H9 (cell line): ENCODE measurements at regions not wholly inside any gene's neighbourhood (a gene's known extent, or its start where the extent isn't known, plus 50 kb on each side); places are given as distances from the start of the nearest gene placed in this dataset.

Source experiments
- DNase-seq: peaks from one replicate; pipeline ENCODE4 v3.0.0-alpha.2; 2017
- H2AFZ ChIP-seq: one replicate; pipeline ENCODE4 v1.6.1; 2013; ENCODE audit warnings: mild to moderate bottlenecking, low read length, control low read depth, moderate library complexity
- H2AK5ac ChIP-seq: 2 replicates; pipeline ENCODE4 v1.6.1; 2013; ENCODE audit warnings: low read length, control low read depth, mixed read lengths; ENCODE audit not compliant: insufficient read length
- H2BK120ac ChIP-seq: one replicate; pipeline ENCODE4 v1.6.1; 2013; ENCODE audit warnings: low read depth, mild to moderate bottlenecking, low read length, control low read depth, inconsistent platforms; ENCODE audit not compliant: poor library complexity, severe bottlenecking
- H2BK12ac ChIP-seq: 2 replicates; pipeline ENCODE4 v1.6.1; 2013; ENCODE audit warnings: low read length, control low read depth, mixed read lengths, low read depth; ENCODE audit not compliant: insufficient read length
- H2BK15ac ChIP-seq: 2 replicates; pipeline ENCODE4 v1.6.1; 2013; ENCODE audit warnings: low read depth, low read length, control low read depth
- H2BK20ac ChIP-seq: one replicate; pipeline ENCODE4 v1.6.1; 2013; ENCODE audit warnings: low read depth, mild to moderate bottlenecking, low read length, control low read depth, inconsistent platforms; ENCODE audit not compliant: poor library complexity, severe bottlenecking
- H2BK5ac ChIP-seq: 2 replicates; pipeline ENCODE4 v1.6.1; 2013; ENCODE audit warnings: low read length, control low read depth, mixed read lengths; ENCODE audit not compliant: insufficient read length
- H3K14ac ChIP-seq: 2 replicates; pipeline ENCODE4 v1.6.1; 2013; ENCODE audit warnings: low read length, control low read depth; ENCODE audit not compliant: insufficient read depth
- H3K18ac ChIP-seq: 2 replicates; pipeline ENCODE4 v1.6.1; 2013; ENCODE audit warnings: low read depth, mild to moderate bottlenecking, mixed read lengths, low read length, control low read depth; ENCODE audit not compliant: insufficient read length
- H3K23ac ChIP-seq: 2 replicates; pipeline ENCODE4 v1.6.1; 2013; ENCODE audit warnings: low read length, control low read depth, mixed read lengths, low read depth; ENCODE audit not compliant: insufficient read length
- H3K23me2 ChIP-seq: 2 replicates; pipeline ENCODE4 v1.6.1; 2013; ENCODE audit warnings: low read depth, mild to moderate bottlenecking, mixed read lengths, low read length, control low read depth; ENCODE audit not compliant: insufficient read length, poor library complexity, severe bottlenecking
- H3K27ac ChIP-seq: 2 replicates; pipeline ENCODE4 v1.5.1; 2013; ENCODE audit warnings: low read length, control low read depth, mixed read lengths, low read depth; ENCODE audit not compliant: insufficient read length
- H3K27me3 ChIP-seq: 2 replicates; pipeline ENCODE4 v1.6.1; 2013; ENCODE audit warnings: low read length, control low read depth, inconsistent platforms; ENCODE audit not compliant: insufficient read depth
- H3K4ac ChIP-seq: 2 replicates; pipeline ENCODE4 v1.6.1; 2013; ENCODE audit warnings: low read depth, mild to moderate bottlenecking, control low read depth, inconsistent platforms, low read length, moderate library complexity
- H3K4me1 ChIP-seq: 2 replicates; pipeline ENCODE4 v1.6.1; 2013; ENCODE audit warnings: low read length, control low read depth, inconsistent platforms; ENCODE audit not compliant: insufficient read depth
- H3K4me2 ChIP-seq: 2 replicates; pipeline ENCODE4 v1.6.1; 2013; ENCODE audit warnings: low read length, control low read depth, mixed read lengths; ENCODE audit not compliant: insufficient read length, insufficient read depth
- H3K56ac ChIP-seq: 2 replicates; pipeline ENCODE4 v1.6.1; 2013; ENCODE audit warnings: low read depth, mild to moderate bottlenecking, mixed read lengths, low read length, control low read depth; ENCODE audit not compliant: insufficient read length
- H3K79me1 ChIP-seq: 2 replicates; pipeline ENCODE4 v1.6.1; 2013; ENCODE audit warnings: low read depth, mild to moderate bottlenecking, moderate library complexity, low read length, control low read depth, inconsistent platforms; ENCODE audit not compliant: insufficient read depth, poor library complexity, severe bottlenecking
- H3K79me2 ChIP-seq: 2 replicates; pipeline ENCODE4 v1.6.1; 2013; ENCODE audit warnings: low read length, control low read depth, inconsistent platforms; ENCODE audit not compliant: insufficient read depth
- H3K9ac ChIP-seq: 2 replicates; pipeline ENCODE4 v1.6.1; 2013; ENCODE audit warnings: low read length, control low read depth, mixed read lengths; ENCODE audit not compliant: insufficient read length; ENCODE audit errors: extremely low read depth
- H3K9me3 ChIP-seq: one replicate; pipeline ENCODE4 v1.6.1; 2013; ENCODE audit warnings: low read depth, low read length, inconsistent platforms; ENCODE audit not compliant: control insufficient read depth
- H3T11ph ChIP-seq: one replicate; pipeline ENCODE4 v1.6.1; 2013; ENCODE audit warnings: mild to moderate bottlenecking, low read length, control low read depth, inconsistent platforms
- H4K20me1 ChIP-seq: one replicate; pipeline ENCODE4 v1.6.1; 2013; ENCODE audit not compliant: control insufficient read depth, insufficient read length, insufficient read depth
- H4K5ac ChIP-seq: 2 replicates; pipeline ENCODE4 v1.6.1; 2013; ENCODE audit warnings: low read depth, mild to moderate bottlenecking, mixed read lengths, low read length, control low read depth; ENCODE audit not compliant: insufficient read length
- H4K8ac ChIP-seq: replicated peaks from 2 replicates; pipeline ENCODE4 v1.6.1; 2013; ENCODE audit warnings: low read length, control low read depth, mixed read lengths, low read depth; ENCODE audit not compliant: insufficient read length
- H4K91ac ChIP-seq: 2 replicates; pipeline ENCODE4 v1.6.1; 2013; ENCODE audit warnings: low read depth, mild to moderate bottlenecking, moderate library complexity, mixed read lengths, low read length, control low read depth; ENCODE audit not compliant: insufficient read length
- H3K27ac Mint-ChIP-seq, 3 experiments: 2 replicates in 2 of 3; 3 replicates in 1 of 3; pipeline ENCODE4 v1.8.0; 2020 to 2021; ENCODE audit warnings: mixed read lengths in 3 of 3, mild to moderate bottlenecking in 1 of 3, moderate library complexity in 1 of 3
- H3K27me3 Mint-ChIP-seq: 2 replicates; pipeline ENCODE4 v1.8.0; 2021; ENCODE audit warnings: low read depth, mild to moderate bottlenecking, moderate library complexity, mixed read lengths
- H3K36me3 Mint-ChIP-seq, 3 experiments: 2 replicates in 2 of 3; 3 replicates in 1 of 3; pipeline ENCODE4 v1.8.0; 2020 to 2021; ENCODE audit warnings: low read depth in 3 of 3, mixed read lengths in 3 of 3; ENCODE audit not compliant: insufficient read depth in 1 of 3
- H3K4me1 Mint-ChIP-seq, 2 experiments: 2 replicates each; pipeline ENCODE4 v1.8.0; 2020; ENCODE audit warnings: mixed read lengths in 2 of 2
- H3K4me3 Mint-ChIP-seq, 2 experiments: 2 replicates in 1 of 2; 3 replicates in 1 of 2; pipeline ENCODE4 v1.8.0; 2020 to 2021; ENCODE audit warnings: mild to moderate bottlenecking in 2 of 2, mixed read lengths in 2 of 2, moderate library complexity in 1 of 2
- H3K9me3 Mint-ChIP-seq, 2 experiments: 2 replicates in 1 of 2; 3 replicates in 1 of 2; pipeline ENCODE4 v1.8.0; 2020; ENCODE audit warnings: mild to moderate bottlenecking in 2 of 2, mixed read lengths in 2 of 2, moderate library complexity in 1 of 2
- WGBS: extraction: QIAGEN DNeasy Blood & Tissue Kit; methylation state at CpG from one replicate; pipeline ENCODE4 v1.1.7; 2013; ENCODE audit warnings: missing lambda C conversion rate, low lambda C conversion rate, mixed read lengths; ENCODE audit not compliant: insufficient read length; ENCODE audit errors: extremely low coverage; 5-methylcytosine and 5-hydroxymethylcytosine counted together
- TF ChIP-seq, protein P1 (sequence below): fragments of 200-600 bp; sonication (generic); conservative IDR thresholded peaks from 3 replicates; pipeline ENCODE4 v1.8.0; 2021; ENCODE audit warnings: antibody characterized with exemption, mild to moderate bottlenecking

DNA sequence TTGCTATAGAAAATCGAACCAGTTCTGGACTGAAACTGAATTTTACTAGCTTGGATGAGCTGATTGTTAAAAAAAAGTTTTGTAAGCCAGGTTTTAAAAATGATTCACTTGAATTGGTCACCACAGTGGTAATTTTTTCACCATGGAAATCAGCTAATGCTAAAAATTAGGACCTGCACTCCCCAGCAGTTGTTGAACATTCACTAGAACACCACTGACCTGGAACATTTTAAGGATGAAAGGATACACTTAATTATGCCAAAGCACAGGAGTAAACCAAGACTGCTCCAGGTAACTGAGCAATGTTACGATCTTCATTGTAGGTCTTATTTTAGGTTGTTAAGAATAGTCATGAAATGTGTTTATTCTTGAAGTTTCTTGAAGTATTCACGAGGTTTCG, 1342.6 kb upstream of the SPRY2 start:
- H3K27ac Mint-ChIP-seq: no peak overlapping the region
- WGBS: 100% methylated on average over 2 of the region's 4 CpGs
- no peaks in the 10 kb centered on the region for H3K27me3 ChIP-seq

More for the DNA sequence above, 1342.6 kb upstream of the SPRY2 start:
- H3K36me3 Mint-ChIP-seq: peaks cover 0 to 1% (median 0%) of the 10 kb centered on the region in 3 experiments; a peak in 1 of 7 replicates
- Histone ChIP-seq H2BK15ac (no peak overlapping the region), H3K23me2 (no peaks in the 10 kb centered on the region), H3K79me2 (no peaks in the 10 kb centered on the region), H4K8ac (no peak overlapping the region), H3K14ac (no peak overlapping the region), H2BK5ac (no peak overlapping the region), H4K5ac (no peak overlapping the region), H3T11ph (no peak overlapping the region), H3K79me1 (no peaks in the 10 kb centered on the region), H3K4ac (no peak overlapping the region), H3K56ac (no peak overlapping the region), H2BK12ac (no peak overlapping the region), H3K4me1 (no peaks in the 10 kb centered on the region; the same call in 1 of the 2 replicates), H4K20me1 (no peaks in the 10 kb centered on the region), H3K9me3 (no peaks in the 10 kb centered on the region), H3K18ac (no peak overlapping the region), H3K23ac (no peak overlapping the region), H2BK120ac (no peak overlapping the region), H3K9ac (no peak overlapping the region), H4K91ac (no peak overlapping the region), H2AK5ac (no peak overlapping the region), H3K4me2 (no peak overlapping the region), H2AFZ (no peak overlapping the region), H3K27ac (no peak overlapping the region), H2BK20ac (no peak overlapping the region)
- H3K9me3 Mint-ChIP-seq: no peaks in the 10 kb centered on the region; a peak in 1 of 5 replicates
- TF ChIP-seq, protein P1, sequence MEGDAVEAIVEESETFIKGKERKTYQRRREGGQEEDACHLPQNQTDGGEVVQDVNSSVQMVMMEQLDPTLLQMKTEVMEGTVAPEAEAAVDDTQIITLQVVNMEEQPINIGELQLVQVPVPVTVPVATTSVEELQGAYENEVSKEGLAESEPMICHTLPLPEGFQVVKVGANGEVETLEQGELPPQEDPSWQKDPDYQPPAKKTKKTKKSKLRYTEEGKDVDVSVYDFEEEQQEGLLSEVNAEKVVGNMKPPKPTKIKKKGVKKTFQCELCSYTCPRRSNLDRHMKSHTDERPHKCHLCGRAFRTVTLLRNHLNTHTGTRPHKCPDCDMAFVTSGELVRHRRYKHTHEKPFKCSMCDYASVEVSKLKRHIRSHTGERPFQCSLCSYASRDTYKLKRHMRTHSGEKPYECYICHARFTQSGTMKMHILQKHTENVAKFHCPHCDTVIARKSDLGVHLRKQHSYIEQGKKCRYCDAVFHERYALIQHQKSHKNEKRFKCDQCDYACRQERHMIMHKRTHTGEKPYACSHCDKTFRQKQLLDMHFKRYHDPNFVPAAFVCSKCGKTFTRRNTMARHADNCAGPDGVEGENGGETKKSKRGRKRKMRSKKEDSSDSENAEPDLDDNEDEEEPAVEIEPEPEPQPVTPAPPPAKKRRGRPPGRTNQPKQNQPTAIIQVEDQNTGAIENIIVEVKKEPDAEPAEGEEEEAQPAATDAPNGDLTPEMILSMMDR: no peak
- peaks cover 0 to 2% of the 10 kb centered on the region in 2 experiments; a peak in 1 of 4 replicates for H3K4me1 Mint-ChIP-seq
- no peak overlapping the region for H3K4me3 Mint-ChIP-seq
- no peak for DNase-seq
- no peaks in the 10 kb centered on the region for H3K27me3 Mint-ChIP-seq
